ENCODE measurements at regions not wholly inside any gene's neighbourhood (a gene's known extent, or its start where the extent isn't known, plus 50 kb on each side); places are given as distances from the start of the nearest gene placed in this dataset.
A peak's percentile ranks its signal among the peaks of the same experiment; 100 is the strongest.

- Histone ChIP-seq H3K27me3 (ENCODE audit: control insufficient read depth in 2 of 2, insufficient read depth in 2 of 2, low read length in 2 of 2) (peaks cover 32 to 64% of the 10 kb centered on the region in 2 experiments), H2AFZ (ENCODE audit: low read depth, low read length) (no peak overlapping the region), H3K4me3 (replicated peaks in 1 of 3; ENCODE audit: insufficient read depth in 1 of 3, low read depth in 1 of 3, low read length in 3 of 3) (no peak overlapping the region), H3K36me3 (ENCODE audit: control insufficient read depth in 2 of 2, extremely low read depth in 1 of 2, insufficient read depth in 2 of 2, low read length in 2 of 2) (no peaks in the 10 kb centered on the region), H3K9me1 (replicated peaks; ENCODE audit: control insufficient read depth, extremely low read depth, insufficient read depth, low read length) (no peaks in the 10 kb centered on the region), H3K9ac (replicated peaks; ENCODE audit: extremely low read depth, insufficient read depth, low read length) (no peak overlapping the region), H3K9me3 (replicated peaks; ENCODE audit: control insufficient read depth, insufficient read depth, low read length) (no peaks in the 10 kb centered on the region), H3K79me2 (ENCODE audit: control insufficient read depth, insufficient read depth, low read length) (no peaks in the 10 kb centered on the region), H3K27ac (ENCODE audit: insufficient read depth, low read depth, low read length) (no peak overlapping the region), H4K20me1 (replicated peaks; ENCODE audit: control insufficient read depth, extremely low read depth, insufficient read depth, low read length) (no peaks in the 10 kb centered on the region), H3K4me2 (ENCODE audit: insufficient read depth, low read length) (peak overlapping the region; percentile 73), H3K4me1 (ENCODE audit: control insufficient read depth, extremely low read depth, insufficient read depth, low read length) (peaks cover 4% of the 10 kb centered on the region)
- CTCF ChIA-PET: interaction anchor here (0.8 kb wide), 1 partner anchor 12 kb away, joined by 3 read pairs; no protein-coding TSS in a partner anchor
- DNase-seq (ENCODE audit: low read depth, low spot score) (no peak), FAIRE-seq (no peak)
- intact Hi-C loops (cut with micrococcal nuclease) (loop anchor here (10.0 kb wide), 2 partner anchors 533 to 1117 kb away; no protein-coding TSS in a partner anchor), dilution Hi-C loops (cut with MboI; ENCODE audit: extremely low pct_ligation_motif_present, low sequenced_read_pairs) (no loop called here)
- POLR2A ChIA-PET: no interaction called here
- TF ChIP-seq POLR2AphosphoS5 (IDR thresholded peaks at IDR 0.05; ENCODE audit: insufficient read depth, low read depth, low read length) (no peak), FOS (IDR thresholded peaks at IDR 0.05; ENCODE audit: borderline replicate concordance, insufficient read depth, low read length) (no peak), CTCF (IDR thresholded peaks at IDR 0.05; ENCODE audit: extremely low read depth in 1 of 2, insufficient read depth in 1 of 2, low read depth in 1 of 2, low read length in 2 of 2) (no peak), MYC (IDR thresholded peaks at IDR 0.05; ENCODE audit: low read depth, low read length) (no peak), GATA2 (IDR thresholded peaks at IDR 0.05; ENCODE audit: insufficient read depth, insufficient read length, low read depth, low read length) (no peak), EZH2 (IDR thresholded peaks at IDR 0.05; ENCODE audit: borderline replicate concordance, low read depth, low read length, severe bottlenecking) (no peak), POLR2A (IDR thresholded peaks at IDR 0.05; ENCODE audit: low read depth, low read length) (no peak), JUN (IDR thresholded peaks at IDR 0.05; ENCODE audit: borderline replicate concordance, insufficient read depth, insufficient read length, low read depth) (no peak)
- TF ChIP-seq, protein P1, sequence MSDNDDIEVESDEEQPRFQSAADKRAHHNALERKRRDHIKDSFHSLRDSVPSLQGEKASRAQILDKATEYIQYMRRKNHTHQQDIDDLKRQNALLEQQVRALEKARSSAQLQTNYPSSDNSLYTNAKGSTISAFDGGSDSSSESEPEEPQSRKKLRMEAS (IDR thresholded peaks at IDR 0.05; ENCODE audit: insufficient read depth, insufficient read length): no peak
- BruUV-seq (replicated peaks): no TSS peak
Observed at GRCh38 chr4:71188156-71188640, 150.6 kb upstream of the SLC4A4 start.

Measured in endothelial cell of umbilical vein (primary cell).